Heart right ventricle (tissue), 16 donors: ENCODE measurements at regions not wholly inside any gene's neighbourhood (a gene's known extent, or its start where the extent isn't known, plus 50 kb on each side); places are given as distances from the start of the nearest gene placed in this dataset.

Experiments used
- ATAC-seq, 8 donors: fragments of 200-7000 bp; cut with Tn5 transposase; one replicate each; pipeline ENCODE4 v1.9.1; 2020; ENCODE audit warnings: mild to moderate bottlenecking in 8 of 8, moderate library complexity in 8 of 8, moderate number of reproducible peaks in 1 of 8
- DNase-seq, 2 donors: peaks; one replicate each; pipeline ENCODE4 v3.0.0-alpha.2; 2020
- H3K27ac ChIP-seq, 10 donors: fragments of 200-600 bp; sonication (generic) in 2 of 10; one replicate each; pipeline versions ENCODE4 v1.5.0 to v1.8.0; 2020 to 2022; ENCODE audit warnings: mild to moderate bottlenecking in 3 of 10
- H3K27me3 ChIP-seq, 7 donors: fragments of 200-600 bp; one replicate each; pipeline ENCODE4 v1.8.0; 2021 to 2022; ENCODE audit warnings: mild to moderate bottlenecking in 2 of 7
- H3K36me3 ChIP-seq, 9 donors: fragments of 200-600 bp; sonication (generic) in 1 of 9; one replicate each; pipeline versions ENCODE4 v1.5.0 to v1.8.0; 2020 to 2022; ENCODE audit warnings: mild to moderate bottlenecking in 2 of 9
- H3K4me1 ChIP-seq, 9 donors: fragments of 200-600 bp; sonication (generic) in 1 of 9; one replicate each; pipeline versions ENCODE4 v1.5.0 to v1.8.0; 2020 to 2022; ENCODE audit warnings: mild to moderate bottlenecking in 4 of 9
- H3K4me3 ChIP-seq, 10 donors: fragments of 200-600 bp; sonication (generic) in 2 of 10; one replicate each; pipeline versions ENCODE4 v1.5.0 to v1.8.0; 2020 to 2022; ENCODE audit warnings: mild to moderate bottlenecking in 7 of 10, moderate library complexity in 2 of 10
- H3K9me3 ChIP-seq, 11 donors: fragments of 200-600 bp in 10 of 11; sonication (generic) in 2 of 11; one replicate each; pipeline versions ENCODE4 v1.5.0 to v1.8.0; 2013 to 2022; ENCODE audit warnings: mild to moderate bottlenecking in 2 of 11, control low read depth in 1 of 11, moderate library complexity in 1 of 11
- CTCF ChIP-seq, 9 donors: fragments of 200-600 bp; sonication (generic) in 2 of 9; IDR thresholded peaks; one replicate each; pipeline versions ENCODE4 v1.5.0 to v1.8.0; 2021 to 2022; ENCODE audit warnings: antibody characterized with exemption in 9 of 9, mild to moderate bottlenecking in 5 of 9, moderate library complexity in 1 of 9
- WGBS, 2 donors: extraction: QIAGEN DNeasy Blood & Tissue Kit; methylation state at CpG; one replicate each; pipeline ENCODE4 v1.1.7; 2013; ENCODE audit warnings: inconsistent platforms in 1 of 2; 5-methylcytosine and 5-hydroxymethylcytosine counted together
- intact Hi-C, 10 donors: fragments of 100-400 bp; cut with DNase I; formaldehyde crosslinking; loops; one replicate each; pipeline versions ENCODE4 v1.11.1 to v1.14.2; 2022
- donor health status: Arrhythmogenic right ventricular cardiomyopathy.
- donor health status: ischemic (EF 13 %, LVEDD 7.1; RV severe dilation, severe dysfunction).
- donor health status: healthy with polysubstance abuse.
- donor health status: DM: no; HTN: yes; CAD: no.
- donor health status: DM: no; HTN: no; CAD: no.
- donor health status: ischemic (EF 25% LVEDD 6.9; RV normal size, moderate dysfunction).
- donor health status: ischemic (EF 25% LVEDD 5.7; RV mildly dilated, moderate dysfunction).
- donor health status: healthy.
- donor health status: DM: yes; HTN: yes; CAD: no.
- donor health status: Ischemic cardiomyopathy.
- donor health status: ischemic (EF 35%, LVEDD 5.7; RV mildly dilated, moderate dysfunction).
- donor health status: nonischemic (EF 11% LVEDD 7.7; RV severe dilation, severe dysfunction).
- donor health status: DM: yes; HTN: yes; CAD: no.
- donor health status: PGD.
- donor health status: ischemic (EF 29% LVEDD 5.4; RV normal size, mild dysfunction).
- donor health status: nonischemic (EF 23%, LVEDD 6.1; RV moderate dilation, normal function).

GRCh38 chr2:191557841-191558240 lies 120.1 kb upstream of the NABP1 start:
- Histone ChIP-seq H3K27ac (no peak overlapping the region), H3K27me3 (peaks cover 0 to 39% (median 2%) of the 10 kb centered on the region in 7 donors), H3K4me3 (no peak overlapping the region), H3K4me1 (no peaks in the 10 kb centered on the region), H3K36me3 (no peaks in the 10 kb centered on the region), H3K9me3 (no peaks in the 10 kb centered on the region)
- TF ChIP-seq CTCF (IDR thresholded peaks at IDR 0.05), result no peak
- intact Hi-C loops, result loop anchor here in 6 of 10 donors (5.0 to 10.0 kb wide), 6 partner anchors 134 to 607 kb away; no protein-coding TSS in a partner anchor
- ATAC-seq (peak in 1 of 8 donors; percentile 27), DNase-seq (no peak)
- WGBS, 2 donors, result 84 to 96% methylated on average over 5 of the region's 5 CpGs

GRCh38 chr2:191559569-191559968 lies 118.4 kb upstream of the NABP1 start:
- Histone ChIP-seq H3K27me3 (peaks cover 0 to 32% (median 2%) of the 10 kb centered on the region in 7 donors), H3K9me3 (no peaks in the 10 kb centered on the region), H3K27ac (no peak overlapping the region), H3K4me1 (no peaks in the 10 kb centered on the region), H3K36me3 (no peaks in the 10 kb centered on the region), H3K4me3 (no peak overlapping the region)
- intact Hi-C loops, result loop anchor here in 6 of 10 donors (5.0 to 10.0 kb wide), 6 partner anchors 133 to 605 kb away; no protein-coding TSS in a partner anchor
- no peak for DNase-seq
- no peak for ATAC-seq
- no peak for TF ChIP-seq CTCF (IDR thresholded peaks at IDR 0.05)
- 90 to 91% methylated on average over 4 of the region's 4 CpGs for WGBS, 2 donors

GRCh38 chr2:191560411-191560980 lies 117.4 kb upstream of the NABP1 start:
- 74 to 76% methylated on average over 13 of the region's 13 CpGs for WGBS, 2 donors
- no peaks in the 10 kb centered on the region for H3K9me3 ChIP-seq
- no peaks in the 10 kb centered on the region for H3K36me3 ChIP-seq
- intact Hi-C loops, result loop anchor here in 4 of 10 donors (10.0 kb wide), 3 partner anchors 234 to 604 kb away; no protein-coding TSS in a partner anchor
- no peak overlapping the region for H3K4me3 ChIP-seq
- no peak for DNase-seq
- ATAC-seq, result no peak
- H3K4me1 ChIP-seq, result peaks cover 0 to 5% (median 0%) of the 10 kb centered on the region in 9 donors
- TF ChIP-seq CTCF (IDR thresholded peaks at IDR 0.05), result no peak
- H3K27me3 ChIP-seq, result peaks cover 0 to 36% (median 3%) of the 10 kb centered on the region in 7 donors
- no peak overlapping the region for H3K27ac ChIP-seq

GRCh38 chr2:191565120-191565519 lies 112.8 kb upstream of the NABP1 start:
- H3K9me3 ChIP-seq, result no peaks in the 10 kb centered on the region
- H3K4me3 ChIP-seq, result no peak overlapping the region
- no peak for TF ChIP-seq CTCF (IDR thresholded peaks at IDR 0.05)
- 90 to 92% methylated on average over 3 of the region's 3 CpGs for WGBS, 2 donors
- H3K36me3 ChIP-seq, result no peaks in the 10 kb centered on the region
- peaks cover 0 to 35% (median 14%) of the 10 kb centered on the region in 7 donors for H3K27me3 ChIP-seq
- DNase-seq, result no peak
- ATAC-seq, result no peak
- H3K4me1 ChIP-seq, result peaks cover 0 to 12% (median 0%) of the 10 kb centered on the region in 9 donors
- intact Hi-C loops, result loop anchor here in 5 of 10 donors (2.0 to 10.0 kb wide), 6 partner anchors 126 to 600 kb away; no protein-coding TSS in a partner anchor
- no peak overlapping the region for H3K27ac ChIP-seq
